Activated CD4-positive, alpha-beta T cell treated with anti-CD3 and anti-CD28 coated beads, Interleukin-2, amount 50 U/mL, for 1 hour (primary cell): ENCODE measurements at regions not wholly inside any gene's neighbourhood (a gene's known extent, or its start where the extent isn't known, plus 50 kb on each side); places are given as distances from the start of the nearest gene placed in this dataset.
"Not testable (repeated sequence)": the region's sequence is repeated elsewhere in the genome, so short reads cannot be mapped to it uniquely, and the experiment has no call there.

Source experiments
- DNase-seq: peaks from one replicate; pipeline ENCODE4 v3.0.0-alpha.2; 2020

GRCh38 chr16:13480801-13481200, 439.2 kb upstream of the ERCC4 start:
- no peak for DNase-seq

- DNase-seq = no peak
Observed at GRCh38 chr16:13483121-13483520, 436.8 kb upstream of the ERCC4 start.

GRCh38 chr16:13489416-13489815, 430.5 kb upstream of the ERCC4 start:
- DNase-seq = not testable (repeated sequence)

- DNase-seq = no peak
Observed at GRCh38 chr16:13492046-13492445, 427.9 kb upstream of the ERCC4 start.

GRCh38 chr16:13503960-13504635, 415.9 kb upstream of the ERCC4 start:
- no peak for DNase-seq

- DNase-seq = no peak
Observed at GRCh38 chr16:13507530-13507929, 412.4 kb upstream of the ERCC4 start.

GRCh38 chr16:13510425-13511151, 409.4 kb upstream of the ERCC4 start:
- DNase-seq = no peak

- no peak for DNase-seq
Observed at GRCh38 chr16:13517841-13518240, 402.1 kb upstream of the ERCC4 start.

GRCh38 chr16:13519871-13520270, 400.1 kb upstream of the ERCC4 start:
- no peak for DNase-seq

- no peak for DNase-seq
Observed at GRCh38 chr16:13521356-13521755, 398.6 kb upstream of the ERCC4 start.

- no peak for DNase-seq
Observed at GRCh38 chr16:13527332-13527731, 392.6 kb upstream of the ERCC4 start.

GRCh38 chr16:13528691-13529090, 391.3 kb upstream of the ERCC4 start:
- DNase-seq = no peak

GRCh38 chr16:13529193-13529982, 390.6 kb upstream of the ERCC4 start:
- DNase-seq = no peak

- DNase-seq = no peak
Observed at GRCh38 chr16:13540771-13541170, 379.2 kb upstream of the ERCC4 start.

- DNase-seq = no peak
Observed at GRCh38 chr16:13542284-13542683, 377.7 kb upstream of the ERCC4 start.

- no peak for DNase-seq
Observed at GRCh38 chr16:13543850-13544249, 376.1 kb upstream of the ERCC4 start.

GRCh38 chr16:13545271-13545670, 374.7 kb upstream of the ERCC4 start:
- DNase-seq = no peak

GRCh38 chr16:13550254-13550653, 369.7 kb upstream of the ERCC4 start:
- no peak for DNase-seq

GRCh38 chr16:13552062-13552959, 367.6 kb upstream of the ERCC4 start:
- no peak for DNase-seq

GRCh38 chr16:13552960-13553257, 367.0 kb upstream of the ERCC4 start:
- DNase-seq = no peak

- DNase-seq = no peak
Observed at GRCh38 chr16:13553453-13553985, 366.4 kb upstream of the ERCC4 start.

GRCh38 chr16:13554005-13554404, 365.9 kb upstream of the ERCC4 start:
- no peak for DNase-seq

- DNase-seq = no peak
Observed at GRCh38 chr16:13554643-13555042, 365.3 kb upstream of the ERCC4 start.
